ENCODE measurements at regions not wholly inside any gene's neighbourhood (a gene's known extent, or its start where the extent isn't known, plus 50 kb on each side); places are given as distances from the start of the nearest gene placed in this dataset.

GRCh38 chr16:5374184-5374583 lies 276.6 kb upstream of the EEF2KMT start:
- no peak for DNase-seq

- DNase-seq = no peak
Observed at GRCh38 chr16:5367951-5368350, 270.4 kb upstream of the EEF2KMT start.

- DNase-seq = no peak
Observed at GRCh38 chr16:5366126-5366525, 268.5 kb upstream of the EEF2KMT start.

GRCh38 chr16:5364186-5364585 lies 266.6 kb upstream of the EEF2KMT start:
- no peak for DNase-seq

- no peak for DNase-seq
Observed at GRCh38 chr16:5361322-5361721, 263.7 kb upstream of the EEF2KMT start.

GRCh38 chr16:5354645-5355044 lies 257.1 kb upstream of the EEF2KMT start:
- DNase-seq = no peak

GRCh38 chr16:5349670-5350517 lies 252.3 kb upstream of the EEF2KMT start:
- no peak for DNase-seq

- no peak for DNase-seq
Observed at GRCh38 chr16:5349101-5349500, 251.5 kb upstream of the EEF2KMT start.

- no peak for DNase-seq
Observed at GRCh38 chr16:5347561-5347960, 250.0 kb upstream of the EEF2KMT start.

GRCh38 chr16:5336941-5337340 lies 239.3 kb upstream of the EEF2KMT start:
- DNase-seq = no peak

- DNase-seq = no peak
Observed at GRCh38 chr16:5333991-5334390, 236.4 kb upstream of the EEF2KMT start.

- DNase-seq = no peak
Observed at GRCh38 chr16:5333126-5333525, 235.5 kb upstream of the EEF2KMT start.

- DNase-seq = no peak
Observed at GRCh38 chr16:5330058-5330457, 232.5 kb upstream of the EEF2KMT start.

GRCh38 chr16:5328546-5328945 lies 231.0 kb upstream of the EEF2KMT start:
- no peak for DNase-seq

GRCh38 chr16:5326395-5326794 lies 228.8 kb upstream of the EEF2KMT start:
- DNase-seq = no peak

GRCh38 chr16:5325932-5326331 lies 228.3 kb upstream of the EEF2KMT start:
- no peak for DNase-seq

- DNase-seq = no peak
Observed at GRCh38 chr16:5323284-5324141, 225.9 kb upstream of the EEF2KMT start.

- DNase-seq = no peak
Observed at GRCh38 chr16:5321930-5322329, 224.3 kb upstream of the EEF2KMT start.

GRCh38 chr16:5319799-5320198 lies 222.2 kb upstream of the EEF2KMT start:
- DNase-seq = no peak

- DNase-seq = no peak
Observed at GRCh38 chr16:5315914-5316313, 218.3 kb upstream of the EEF2KMT start.

- no peak for DNase-seq
Observed at GRCh38 chr16:5314377-5314776, 216.8 kb upstream of the EEF2KMT start.

GRCh38 chr16:5309946-5310611 lies 212.5 kb upstream of the EEF2KMT start:
- no peak for DNase-seq

GRCh38 chr16:5305023-5305422 lies 207.4 kb upstream of the EEF2KMT start:
- no peak for DNase-seq

All from GF-D8 (cell line).